Posterior cingulate gyrus (tissue), 11 donors: ENCODE measurements at regions not wholly inside any gene's neighbourhood (a gene's known extent, or its start where the extent isn't known, plus 50 kb on each side); places are given as distances from the start of the nearest gene placed in this dataset.

Experiments used
- DNase-seq, 10 donors: peaks; one replicate each; pipeline versions ENCODE4 v3.0.0 to v3.0.0-alpha.2; 2020 to 2021; ENCODE audit warnings: mixed read lengths in 3 of 10
- intact Hi-C: fragments of 100-400 bp; cut with DNase I; formaldehyde crosslinking; loops from one replicate; pipeline ENCODE4 v1.15.1; 2023

GRCh38 chr14:42228611-42229010 lies 621.9 kb downstream of the LRFN5 start:
- intact Hi-C loops = loop anchor here (10.0 kb wide), 1 partner anchor 776 kb away; no protein-coding TSS in a partner anchor

GRCh38 chr14:42224053-42224888 lies 617.6 kb downstream of the LRFN5 start:
- intact Hi-C loops = loop anchor here (10.0 kb wide), 1 partner anchor 781 kb away; no protein-coding TSS in a partner anchor
- DNase-seq = peak in 7 of 10 donors; percentile 23 to 90 (median 71)

More at GRCh38 chr14:42228611-42229010, 621.9 kb downstream of the LRFN5 start:
- no peak for DNase-seq

GRCh38 chr14:42222924-42223471 lies 616.3 kb downstream of the LRFN5 start:
- peak in 2 of 10 donors; percentile 10 to 37 for DNase-seq
- intact Hi-C loops = loop anchor here (10.0 kb wide), 1 partner anchor 782 kb away; no protein-coding TSS in a partner anchor

GRCh38 chr14:42214981-42215491 lies 608.4 kb downstream of the LRFN5 start:
- DNase-seq = no peak
- intact Hi-C loops = no loop called here

GRCh38 chr14:42200957-42201356 lies 594.3 kb downstream of the LRFN5 start:
- intact Hi-C loops = no loop called here
- no peak for DNase-seq

- intact Hi-C loops = no loop called here
- DNase-seq = no peak
Observed at GRCh38 chr14:42198010-42198409, 591.3 kb downstream of the LRFN5 start.

GRCh38 chr14:42192738-42193653 lies 586.3 kb downstream of the LRFN5 start:
- intact Hi-C loops = no loop called here
- no peak for DNase-seq

- intact Hi-C loops = no loop called here
- no peak for DNase-seq
Observed at GRCh38 chr14:42190744-42191143, 584.1 kb downstream of the LRFN5 start.

- no peak for DNase-seq
- intact Hi-C loops = no loop called here
Observed at GRCh38 chr14:42187846-42188245, 581.2 kb downstream of the LRFN5 start.

GRCh38 chr14:42185718-42186117 lies 579.0 kb downstream of the LRFN5 start:
- intact Hi-C loops = no loop called here
- no peak for DNase-seq

GRCh38 chr14:42174357-42174756 lies 567.7 kb downstream of the LRFN5 start:
- no peak for DNase-seq
- intact Hi-C loops = no loop called here

- no peak for DNase-seq
Observed at GRCh38 chr14:42173206-42173605, 566.5 kb downstream of the LRFN5 start.

GRCh38 chr14:42172304-42172703 lies 565.6 kb downstream of the LRFN5 start:
- intact Hi-C loops = no loop called here
- DNase-seq = no peak

More at GRCh38 chr14:42173206-42173605, 566.5 kb downstream of the LRFN5 start:
- intact Hi-C loops = no loop called here

- no peak for DNase-seq
- intact Hi-C loops = no loop called here
Observed at GRCh38 chr14:42163136-42163535, 556.5 kb downstream of the LRFN5 start.

GRCh38 chr14:42159138-42159537 lies 552.5 kb downstream of the LRFN5 start:
- DNase-seq = no peak
- intact Hi-C loops = no loop called here

GRCh38 chr14:42149609-42150261 lies 543.1 kb downstream of the LRFN5 start:
- no peak for DNase-seq
- intact Hi-C loops = no loop called here

- intact Hi-C loops = no loop called here
Observed at GRCh38 chr14:42145766-42146165, 539.1 kb downstream of the LRFN5 start.

GRCh38 chr14:42143114-42143513 lies 536.4 kb downstream of the LRFN5 start:
- peak in 1 of 10 donors; percentile 33 for DNase-seq
- intact Hi-C loops = no loop called here

More at GRCh38 chr14:42145766-42146165, 539.1 kb downstream of the LRFN5 start:
- DNase-seq = no peak

- no peak for DNase-seq
- intact Hi-C loops = no loop called here
Observed at GRCh38 chr14:42141328-42141727, 534.7 kb downstream of the LRFN5 start.

- intact Hi-C loops = no loop called here
- DNase-seq = no peak
Observed at GRCh38 chr14:42140831-42141279, 534.2 kb downstream of the LRFN5 start.
